MCF 10A (cell line): ENCODE measurements at regions not wholly inside any gene's neighbourhood (a gene's known extent, or its start where the extent isn't known, plus 50 kb on each side); places are given as distances from the start of the nearest gene placed in this dataset.

Experiments used
- BruUV-seq: library from RNA; stranded (reverse); fragments of 400-500 nt; replicated peaks from 2 replicates; lab custom pipeline; 2021; lab: Mats Ljungman, UMichigan
- CTCF ChIA-PET: fragments of 300-600 bp; sonication (Branson Sonifier 250); formaldehyde crosslinking; extraction: SDS; loops from one replicate; lab custom pipeline; 2021; ENCODE audit warnings: antibody characterized with exemption, inconsistent platforms; lab: Yijun Ruan, JAX
- POLR2A ChIA-PET: fragments of 300-600, 350-650 bp; sonication (Branson Sonifier 250); formaldehyde crosslinking; extraction: SDS; loops from one replicate; lab custom pipeline; 2020; ENCODE audit warnings: antibody characterized with exemption, inconsistent platforms; lab: Yijun Ruan, JAX
- DNase-seq: peaks from one replicate; pipeline ENCODE4 v3.0.0-alpha.2; 2018; ENCODE audit not compliant: unreplicated experiment
- H3K27ac Mint-ChIP-seq: one replicate; pipeline ENCODE4 v1.8.0; 2022; ENCODE audit warnings: mild to moderate bottlenecking, low read depth, mixed read lengths; ENCODE audit not compliant: unreplicated experiment
- H3K27me3 Mint-ChIP-seq: one replicate; pipeline ENCODE4 v1.8.0; 2022; ENCODE audit warnings: mixed read lengths; ENCODE audit not compliant: insufficient read depth, unreplicated experiment
- H3K36me3 Mint-ChIP-seq: one replicate; pipeline ENCODE4 v1.8.0; 2022; ENCODE audit warnings: mild to moderate bottlenecking, moderate library complexity, mixed read lengths; ENCODE audit not compliant: insufficient read depth, unreplicated experiment
- H3K4me1 Mint-ChIP-seq: one replicate; pipeline ENCODE4 v1.8.0; 2022; ENCODE audit warnings: mixed read lengths; ENCODE audit not compliant: insufficient read depth, unreplicated experiment
- H3K4me3 Mint-ChIP-seq: one replicate; pipeline ENCODE4 v1.8.0; 2022; ENCODE audit warnings: mild to moderate bottlenecking, moderate library complexity, mixed read lengths; ENCODE audit not compliant: unreplicated experiment
- H3K9me3 Mint-ChIP-seq: one replicate; pipeline ENCODE4 v1.8.0; 2022; ENCODE audit warnings: mixed read lengths; ENCODE audit not compliant: unreplicated experiment
- CTCF ChIP-seq: fragments of 200-600 bp; IDR thresholded peaks from one replicate; pipeline ENCODE4 v1.8.0; 2022; ENCODE audit warnings: antibody characterized with exemption, mild to moderate bottlenecking; ENCODE audit not compliant: unreplicated experiment
- intact Hi-C: fragments of 100-400 bp; cut with micrococcal nuclease; formaldehyde crosslinking; loops from 2 replicates; pipeline ENCODE4 v1.14.1; 2022

- intact Hi-C loops: no loop called here
- Mint-ChIP-seq H3K27ac (no peak overlapping the region), H3K4me1 (no peaks in the 10 kb centered on the region), H3K4me3 (no peak overlapping the region), H3K27me3 (no peaks in the 10 kb centered on the region), H3K9me3 (no peaks in the 10 kb centered on the region), H3K36me3 (no peaks in the 10 kb centered on the region)
- no peak for DNase-seq
- CTCF ChIA-PET: no interaction called here
- POLR2A ChIA-PET: no interaction called here
- no TSS peak for BruUV-seq
- TF ChIP-seq CTCF: no peak
Observed at GRCh38 chr2:84202166-84202565, 256.9 kb downstream of the SUCLG1 start.

GRCh38 chr2:84201158-84201557 lies 257.9 kb downstream of the SUCLG1 start:
- no TSS peak for BruUV-seq
- Mint-ChIP-seq H3K27me3 (no peaks in the 10 kb centered on the region), H3K36me3 (no peaks in the 10 kb centered on the region), H3K4me1 (no peaks in the 10 kb centered on the region), H3K4me3 (no peak overlapping the region), H3K9me3 (no peaks in the 10 kb centered on the region), H3K27ac (no peak overlapping the region)
- POLR2A ChIA-PET: no interaction called here
- DNase-seq: no peak
- intact Hi-C loops: no loop called here
- no peak for TF ChIP-seq CTCF
- CTCF ChIA-PET: interaction anchor here (0.7 kb wide), 1 partner anchor 366 kb away, joined by 3 read pairs; no protein-coding TSS in a partner anchor

- H3K9me3 Mint-ChIP-seq: no peaks in the 10 kb centered on the region
Observed at GRCh38 chr2:84197901-84198300, 261.2 kb downstream of the SUCLG1 start.

GRCh38 chr2:84194949-84195644 lies 264.0 kb downstream of the SUCLG1 start:
- CTCF ChIA-PET: no interaction called here
- intact Hi-C loops: no loop called here

More at GRCh38 chr2:84197901-84198300, 261.2 kb downstream of the SUCLG1 start:
- no peak for DNase-seq
- no peak overlapping the region for H3K27ac Mint-ChIP-seq
- intact Hi-C loops: no loop called here
- H3K36me3 Mint-ChIP-seq: no peaks in the 10 kb centered on the region
- BruUV-seq: no TSS peak
- H3K4me3 Mint-ChIP-seq: no peak overlapping the region
- H3K27me3 Mint-ChIP-seq: no peaks in the 10 kb centered on the region
- no peaks in the 10 kb centered on the region for H3K4me1 Mint-ChIP-seq
- ChIA-PET POLR2A (no interaction called here), CTCF (interaction anchor here (1.2 kb wide), 1 partner anchor 18 kb away, joined by 3 read pairs; no protein-coding TSS in a partner anchor)
- TF ChIP-seq CTCF: no peak

More at GRCh38 chr2:84194949-84195644, 264.0 kb downstream of the SUCLG1 start:
- POLR2A ChIA-PET: no interaction called here
- no TSS peak for BruUV-seq
- Mint-ChIP-seq H3K4me1 (no peaks in the 10 kb centered on the region), H3K27ac (no peak overlapping the region), H3K4me3 (no peak overlapping the region), H3K27me3 (no peaks in the 10 kb centered on the region), H3K36me3 (no peaks in the 10 kb centered on the region), H3K9me3 (no peaks in the 10 kb centered on the region)
- DNase-seq: no peak
- no peak for TF ChIP-seq CTCF
